ENCODE measurements at regions not wholly inside any gene's neighbourhood (a gene's known extent, or its start where the extent isn't known, plus 50 kb on each side); places are given as distances from the start of the nearest gene placed in this dataset.

- no peak for TF ChIP-seq ZNF274 (IDR thresholded peaks at IDR 0.05; ENCODE audit: low read depth, low read length)
- TF ChIP-seq SUZ12 (IDR thresholded peaks at IDR 0.05; ENCODE audit: extremely low read depth, insufficient read depth, insufficient read length) = no peak
- no peak for TF ChIP-seq YY1 (IDR thresholded peaks at IDR 0.05; ENCODE audit: insufficient read depth, insufficient read length)
- H3K9me3 ChIP-seq (ENCODE audit: insufficient read depth, low read length) = no peaks in the 10 kb centered on the region
- no peak overlapping the region for H3K4me3 ChIP-seq (ENCODE audit: insufficient read length, low read depth)
- H3K9ac ChIP-seq (ENCODE audit: insufficient read length, low read depth) = no peak overlapping the region
- no peak for DNase-seq (ENCODE audit: low read depth, low spot score)
- no peaks in the 10 kb centered on the region for H3K4me1 ChIP-seq (ENCODE audit: insufficient read depth, insufficient read length)
- H3K27me3 ChIP-seq (ENCODE audit: insufficient read depth, insufficient read length) = no peaks in the 10 kb centered on the region
- no peaks in the 10 kb centered on the region for H3K36me3 ChIP-seq (ENCODE audit: insufficient read depth, insufficient read length, low read length)
Measured at GRCh38 chr4:31645236-31645635, 925.1 kb downstream of the PCDH7 start.

- no peaks in the 10 kb centered on the region for H3K4me1 ChIP-seq (ENCODE audit: insufficient read depth, insufficient read length)
- no peak for DNase-seq (ENCODE audit: low read depth, low spot score)
- no peak for TF ChIP-seq ZNF274 (IDR thresholded peaks at IDR 0.05; ENCODE audit: low read depth, low read length)
- TF ChIP-seq SUZ12 (IDR thresholded peaks at IDR 0.05; ENCODE audit: extremely low read depth, insufficient read depth, insufficient read length) = no peak
- no peak for TF ChIP-seq YY1 (IDR thresholded peaks at IDR 0.05; ENCODE audit: insufficient read depth, insufficient read length)
Measured at GRCh38 chr4:31647786-31648185, 927.6 kb downstream of the PCDH7 start.

GRCh38 chr4:31649878-31650277 is 929.7 kb downstream of the PCDH7 start:
- Histone ChIP-seq H3K9ac (ENCODE audit: insufficient read length, low read depth) (no peak overlapping the region), H3K27me3 (ENCODE audit: insufficient read depth, insufficient read length) (no peaks in the 10 kb centered on the region), H3K4me3 (ENCODE audit: insufficient read length, low read depth) (no peak overlapping the region), H3K4me1 (ENCODE audit: insufficient read depth, insufficient read length) (no peaks in the 10 kb centered on the region), H3K36me3 (ENCODE audit: insufficient read depth, insufficient read length, low read length) (no peaks in the 10 kb centered on the region), H3K9me3 (ENCODE audit: insufficient read depth, low read length) (no peaks in the 10 kb centered on the region)
- no peak for DNase-seq (ENCODE audit: low read depth, low spot score)
- TF ChIP-seq SUZ12 (IDR thresholded peaks at IDR 0.05; ENCODE audit: extremely low read depth, insufficient read depth, insufficient read length) = no peak
- no peak for TF ChIP-seq YY1 (IDR thresholded peaks at IDR 0.05; ENCODE audit: insufficient read depth, insufficient read length)
- TF ChIP-seq ZNF274 (IDR thresholded peaks at IDR 0.05; ENCODE audit: low read depth, low read length) = no peak

More at GRCh38 chr4:31647786-31648185, 927.6 kb downstream of the PCDH7 start:
- Histone ChIP-seq H3K27me3 (ENCODE audit: insufficient read depth, insufficient read length) (no peaks in the 10 kb centered on the region), H3K4me3 (ENCODE audit: insufficient read length, low read depth) (no peak overlapping the region), H3K9ac (ENCODE audit: insufficient read length, low read depth) (no peak overlapping the region), H3K9me3 (ENCODE audit: insufficient read depth, low read length) (no peaks in the 10 kb centered on the region), H3K36me3 (ENCODE audit: insufficient read depth, insufficient read length, low read length) (no peaks in the 10 kb centered on the region)

GRCh38 chr4:31651541-31651940 is 931.4 kb downstream of the PCDH7 start:
- Histone ChIP-seq H3K27me3 (ENCODE audit: insufficient read depth, insufficient read length) (no peaks in the 10 kb centered on the region), H3K9me3 (ENCODE audit: insufficient read depth, low read length) (no peaks in the 10 kb centered on the region), H3K4me3 (ENCODE audit: insufficient read length, low read depth) (no peak overlapping the region), H3K9ac (ENCODE audit: insufficient read length, low read depth) (no peak overlapping the region), H3K36me3 (ENCODE audit: insufficient read depth, insufficient read length, low read length) (no peaks in the 10 kb centered on the region), H3K4me1 (ENCODE audit: insufficient read depth, insufficient read length) (no peaks in the 10 kb centered on the region)
- TF ChIP-seq ZNF274 (IDR thresholded peaks at IDR 0.05; ENCODE audit: low read depth, low read length) = no peak
- no peak for TF ChIP-seq YY1 (IDR thresholded peaks at IDR 0.05; ENCODE audit: insufficient read depth, insufficient read length)
- TF ChIP-seq SUZ12 (IDR thresholded peaks at IDR 0.05; ENCODE audit: extremely low read depth, insufficient read depth, insufficient read length) = no peak
- no peak for DNase-seq (ENCODE audit: low read depth, low spot score)

GRCh38 chr4:31655328-31655727 is 935.2 kb downstream of the PCDH7 start:
- no peak for TF ChIP-seq YY1 (IDR thresholded peaks at IDR 0.05; ENCODE audit: insufficient read depth, insufficient read length)
- TF ChIP-seq SUZ12 (IDR thresholded peaks at IDR 0.05; ENCODE audit: extremely low read depth, insufficient read depth, insufficient read length) = no peak
- Histone ChIP-seq H3K9ac (ENCODE audit: insufficient read length, low read depth) (no peak overlapping the region), H3K27me3 (ENCODE audit: insufficient read depth, insufficient read length) (no peaks in the 10 kb centered on the region), H3K36me3 (ENCODE audit: insufficient read depth, insufficient read length, low read length) (no peaks in the 10 kb centered on the region), H3K9me3 (ENCODE audit: insufficient read depth, low read length) (no peaks in the 10 kb centered on the region), H3K4me1 (ENCODE audit: insufficient read depth, insufficient read length) (no peaks in the 10 kb centered on the region), H3K4me3 (ENCODE audit: insufficient read length, low read depth) (no peak overlapping the region)
- DNase-seq (ENCODE audit: low read depth, low spot score) = no peak

- Histone ChIP-seq H3K27me3 (ENCODE audit: insufficient read depth, insufficient read length) (no peaks in the 10 kb centered on the region), H3K4me1 (ENCODE audit: insufficient read depth, insufficient read length) (no peaks in the 10 kb centered on the region), H3K9me3 (ENCODE audit: insufficient read depth, low read length) (no peaks in the 10 kb centered on the region), H3K36me3 (ENCODE audit: insufficient read depth, insufficient read length, low read length) (no peaks in the 10 kb centered on the region), H3K4me3 (ENCODE audit: insufficient read length, low read depth) (no peak overlapping the region), H3K9ac (ENCODE audit: insufficient read length, low read depth) (no peak overlapping the region)
- no peak for TF ChIP-seq SUZ12 (IDR thresholded peaks at IDR 0.05; ENCODE audit: extremely low read depth, insufficient read depth, insufficient read length)
- no peak for TF ChIP-seq YY1 (IDR thresholded peaks at IDR 0.05; ENCODE audit: insufficient read depth, insufficient read length)
- no peak for DNase-seq (ENCODE audit: low read depth, low spot score)
Measured at GRCh38 chr4:31657859-31658570, 937.8 kb downstream of the PCDH7 start.

GRCh38 chr4:31660916-31661315 is 940.7 kb downstream of the PCDH7 start:
- Histone ChIP-seq H3K4me3 (ENCODE audit: insufficient read length, low read depth) (no peak overlapping the region), H3K9me3 (ENCODE audit: insufficient read depth, low read length) (no peaks in the 10 kb centered on the region), H3K27me3 (ENCODE audit: insufficient read depth, insufficient read length) (no peaks in the 10 kb centered on the region), H3K4me1 (ENCODE audit: insufficient read depth, insufficient read length) (no peaks in the 10 kb centered on the region), H3K36me3 (ENCODE audit: insufficient read depth, insufficient read length, low read length) (no peaks in the 10 kb centered on the region), H3K9ac (ENCODE audit: insufficient read length, low read depth) (no peak overlapping the region)
- DNase-seq (ENCODE audit: low read depth, low spot score) = no peak
- TF ChIP-seq ZNF274 (IDR thresholded peaks at IDR 0.05; ENCODE audit: low read depth, low read length) = no peak
- no peak for TF ChIP-seq YY1 (IDR thresholded peaks at IDR 0.05; ENCODE audit: insufficient read depth, insufficient read length)
- TF ChIP-seq SUZ12 (IDR thresholded peaks at IDR 0.05; ENCODE audit: extremely low read depth, insufficient read depth, insufficient read length) = no peak

All from NT2/D1 (cell line).